ENCODE measurements at regions not wholly inside any gene's neighbourhood (a gene's known extent, or its start where the extent isn't known, plus 50 kb on each side); places are given as distances from the start of the nearest gene placed in this dataset.

- no peak for TF ChIP-seq SMAD4 (CRISPR knock-in tag; IDR thresholded peaks at IDR 0.05)
- no peak for TF ChIP-seq GTF2I (CRISPR knock-in tag; conservative IDR thresholded peaks at IDR 0.05)
- no peak for TF ChIP-seq FOXP4 (CRISPR knock-in tag; IDR thresholded peaks at IDR 0.05)
- no peak for TF ChIP-seq ZNF317 (CRISPR knock-in tag; IDR thresholded peaks at IDR 0.05; ENCODE audit: borderline replicate concordance, low read depth)
- no peak for TF ChIP-seq ZBTB43 (CRISPR knock-in tag; IDR thresholded peaks at IDR 0.05)
- TF ChIP-seq PRRX2 (CRISPR knock-in tag; IDR thresholded peaks at IDR 0.05): no peak
- TF ChIP-seq ATF3 (CRISPR knock-in tag; conservative IDR thresholded peaks at IDR 0.05): no peak
- no peak for TF ChIP-seq NFE2L1 (CRISPR knock-in tag; IDR thresholded peaks at IDR 0.05)
- no peak for TF ChIP-seq TP53 (CRISPR knock-in tag; IDR thresholded peaks at IDR 0.05)
- TF ChIP-seq ZNF138 (CRISPR knock-in tag; conservative IDR thresholded peaks at IDR 0.05): no peak
- TF ChIP-seq NFYB (CRISPR knock-in tag; conservative IDR thresholded peaks at IDR 0.05; ENCODE audit: low read depth): no peak
- TF ChIP-seq USF1 (CRISPR knock-in tag; IDR thresholded peaks at IDR 0.05): no peak
These were observed 372.8 kb downstream of the NR2F1-AS1 start (continued) for GRCh38 chr5:93208141-93208751.

- DNase-seq (ENCODE audit: low spot score) (no peak), ATAC-seq (no peak)
- ChIA-PET CTCF (no interaction called here), POLR2A (no interaction called here)
- Mint-ChIP-seq H3K4me1 (peaks cover 8% of the 10 kb centered on the region), H3K27ac (no peak overlapping the region), H3K4me3 (no peak overlapping the region), H3K9me3 (no peaks in the 10 kb centered on the region), H3K36me3 (no peaks in the 10 kb centered on the region), H3K27me3 (ENCODE audit: low read depth) (no peaks in the 10 kb centered on the region)
- TF ChIP-seq ZNF281 (CRISPR knock-in tag; IDR thresholded peaks at IDR 0.05): no peak
- TF ChIP-seq MLX (CRISPR knock-in tag; IDR thresholded peaks at IDR 0.05): no peak
- TF ChIP-seq AFF4 (CRISPR knock-in tag; IDR thresholded peaks at IDR 0.05; ENCODE audit: borderline replicate concordance): no peak
- no peak for TF ChIP-seq ATF1 (CRISPR knock-in tag; IDR thresholded peaks at IDR 0.05)
- no peak for TF ChIP-seq ZBTB21 (CRISPR knock-in tag; IDR thresholded peaks at IDR 0.05; ENCODE audit: borderline replicate concordance)
- TF ChIP-seq ATF6 (CRISPR knock-in tag; IDR thresholded peaks at IDR 0.05): no peak
- TF ChIP-seq EMX1 (CRISPR knock-in tag; IDR thresholded peaks at IDR 0.05): no peak
- TF ChIP-seq TCF7 (CRISPR knock-in tag; IDR thresholded peaks at IDR 0.05; ENCODE audit: low read depth): no peak
- no peak for TF ChIP-seq KAT7 (CRISPR knock-in tag; IDR thresholded peaks at IDR 0.05; ENCODE audit: borderline replicate concordance)
These were observed 374.8 kb downstream of the NR2F1-AS1 start for GRCh38 chr5:93206203-93206602.
